IMR-90 (cell line): ENCODE measurements at regions not wholly inside any gene's neighbourhood (a gene's known extent, or its start where the extent isn't known, plus 50 kb on each side); places are given as distances from the start of the nearest gene placed in this dataset.

Experiments used
- ATAC-seq: fragments of 200-7000 bp; cut with Tn5 transposase; 2 replicates; pipeline ENCODE4 v1.9.1; 2020; ENCODE audit warnings: low read depth, mild to moderate bottlenecking, moderate library complexity
- BruUV-seq: library from RNA; stranded (reverse); fragments of 400-500 nt; replicated peaks from 2 replicates; lab custom pipeline; 2021; lab: Mats Ljungman, UMichigan
- CTCF ChIA-PET: fragments of 300-600 bp; formaldehyde crosslinking; extraction: SDS; loops from one replicate; lab custom pipeline; 2021; ENCODE audit warnings: antibody characterized with exemption; lab: Yijun Ruan, JAX
- POLR2A ChIA-PET: fragments of 300-600 bp; sonication (Branson Sonifier 250); formaldehyde crosslinking; loops from one replicate; lab custom pipeline; 2022; ENCODE audit warnings: antibody characterized with exemption; ENCODE audit not compliant: unreplicated experiment; lab: Charles Lee
- DNase-seq: peaks from one replicate; pipeline ENCODE4 v3.0.0; 2013
- H2AFZ ChIP-seq: replicated peaks from 2 replicates; pipeline ENCODE3; 2013; ENCODE audit warnings: low read length, mild to moderate bottlenecking; ENCODE audit not compliant: poor library complexity
- H2AK5ac ChIP-seq: 2 replicates; pipeline ENCODE4 v1.6.1; 2013; ENCODE audit warnings: low read depth, low read length, inconsistent platforms
- H2AK9ac ChIP-seq: replicated peaks from 2 replicates; pipeline ENCODE3; 2013; ENCODE audit warnings: mild to moderate bottlenecking, low read depth, low read length, moderate library complexity; ENCODE audit not compliant: poor library complexity
- H2BK120ac ChIP-seq: 2 replicates; pipeline ENCODE4 v1.6.1; 2013; ENCODE audit warnings: low read depth, low read length, inconsistent platforms
- H2BK15ac ChIP-seq: 3 replicates; pipeline ENCODE4 v1.6.1; 2013; ENCODE audit warnings: low read depth, low read length, inconsistent platforms
- H2BK20ac ChIP-seq: 2 replicates; pipeline ENCODE4 v1.6.1; 2013; ENCODE audit warnings: low read depth, mild to moderate bottlenecking, inconsistent platforms, low read length, moderate library complexity
- H2BK5ac ChIP-seq: 2 replicates; pipeline ENCODE4 v1.6.1; 2013; ENCODE audit warnings: mild to moderate bottlenecking, low read depth, low read length, inconsistent platforms; ENCODE audit not compliant: poor library complexity, severe bottlenecking
- H3K14ac ChIP-seq: replicated peaks from 2 replicates; pipeline ENCODE4 v1.6.1; 2013; ENCODE audit warnings: low read depth, low read length, inconsistent platforms
- H3K18ac ChIP-seq: 2 replicates; pipeline ENCODE4 v1.6.1; 2013; ENCODE audit warnings: low read depth, low read length, control low read depth
- H3K23ac ChIP-seq: 2 replicates; pipeline ENCODE4 v1.6.1; 2013; ENCODE audit warnings: low read depth, low read length, inconsistent platforms
- H3K27ac ChIP-seq: 2 replicates; pipeline ENCODE4 v1.5.1; 2013; ENCODE audit warnings: mild to moderate bottlenecking, control low read depth, low read length; ENCODE audit not compliant: insufficient read depth
- H3K27me3 ChIP-seq: 2 replicates; pipeline ENCODE4 v1.6.1; 2013; ENCODE audit warnings: low read length; ENCODE audit not compliant: control insufficient read depth, insufficient read depth
- H3K36me3 ChIP-seq: 2 replicates; pipeline ENCODE4 v1.6.1; 2013; ENCODE audit warnings: low read length, mixed read lengths; ENCODE audit not compliant: control insufficient read depth, insufficient read depth
- H3K4ac ChIP-seq: 2 replicates; pipeline ENCODE4 v1.6.1; 2013; ENCODE audit warnings: low read depth, low read length, inconsistent platforms
- H3K4me1 ChIP-seq: 2 replicates; pipeline ENCODE4 v1.6.1; 2013; ENCODE audit warnings: low read length, mixed read lengths; ENCODE audit not compliant: control insufficient read depth, insufficient read depth
- H3K4me2 ChIP-seq: 2 replicates; pipeline ENCODE4 v1.6.1; 2013; ENCODE audit warnings: low read depth, mild to moderate bottlenecking, control low read depth, low read length, moderate library complexity
- H3K4me3 ChIP-seq: 2 replicates; pipeline ENCODE4 v1.5.1; 2013; ENCODE audit warnings: low read depth, mild to moderate bottlenecking, control low read depth, low read length, moderate library complexity; ENCODE audit not compliant: insufficient read depth
- H3K56ac ChIP-seq: 2 replicates; pipeline ENCODE4 v1.6.1; 2013; ENCODE audit warnings: low read length, inconsistent platforms; ENCODE audit not compliant: insufficient read depth; ENCODE audit errors: extremely low read depth
- H3K79me1 ChIP-seq, 2 experiments: 2 replicates each; pipeline ENCODE4 v1.6.1; 2013; ENCODE audit warnings: low read length in 2 of 2, inconsistent platforms in 1 of 2, low read depth in 1 of 2
- H3K9ac ChIP-seq: 2 replicates; pipeline ENCODE4 v1.6.1; 2013; ENCODE audit warnings: low read depth, low read length, control low read depth
- H3K9me1 ChIP-seq: 2 replicates; pipeline ENCODE4 v1.6.1; 2013; ENCODE audit warnings: low read length, inconsistent platforms; ENCODE audit not compliant: insufficient read depth
- H3K9me3 ChIP-seq: 2 replicates; pipeline ENCODE4 v1.6.1; 2013; ENCODE audit warnings: low read length; ENCODE audit not compliant: control insufficient read depth, insufficient read depth
- H4K20me1 ChIP-seq: 2 replicates; pipeline ENCODE4 v1.6.1; 2013; ENCODE audit warnings: low read length, inconsistent platforms; ENCODE audit not compliant: insufficient read depth
- H4K5ac ChIP-seq: 2 replicates; pipeline ENCODE4 v1.6.1; 2013; ENCODE audit warnings: mild to moderate bottlenecking, low read depth, low read length, control low read depth
- H4K8ac ChIP-seq, 2 experiments: 2 replicates each; pipeline ENCODE4 v1.6.1; 2013; ENCODE audit warnings: low read depth in 2 of 2, low read length in 2 of 2, control low read depth in 1 of 2, inconsistent platforms in 1 of 2
- H4K91ac ChIP-seq: 2 replicates; pipeline ENCODE4 v1.6.1; 2013; ENCODE audit warnings: low read depth, low read length, inconsistent platforms; ENCODE audit not compliant: insufficient read depth
- BHLHE40 ChIP-seq: fragments of 150-350 bp; IDR thresholded peaks from 2 replicates; pipeline ENCODE4 v1.6.1; 2016; ENCODE audit warnings: mild to moderate bottlenecking, low read depth, low read length
- CEBPB ChIP-seq: IDR thresholded peaks from 2 replicates; pipeline ENCODE4 v1.6.1; 2012; ENCODE audit warnings: low read depth, low read length, improper control_type of control experiment
- ELK1 ChIP-seq: fragments of 150-350 bp; IDR thresholded peaks from 2 replicates; pipeline ENCODE4 v1.6.1; 2016; ENCODE audit warnings: low read depth, mild to moderate bottlenecking, low read length, moderate library complexity, borderline replicate concordance
- FOS ChIP-seq: fragments of 150-350 bp; IDR thresholded peaks from 2 replicates; pipeline ENCODE4 v1.6.1; 2016; ENCODE audit warnings: low read depth, low read length
- MAZ ChIP-seq: IDR thresholded peaks from 2 replicates; pipeline ENCODE4 v1.6.1; 2012; ENCODE audit warnings: low read depth, mild to moderate bottlenecking, low read length, improper control_type of control experiment, moderate library complexity, borderline replicate concordance
- MXI1 ChIP-seq: IDR thresholded peaks from 2 replicates; pipeline ENCODE4 v1.6.1; 2012; ENCODE audit warnings: low read depth, mild to moderate bottlenecking, low read length, moderate library complexity, borderline replicate concordance
- POLR2A ChIP-seq: IDR thresholded peaks from 2 replicates; pipeline ENCODE4 v1.6.1; 2012; ENCODE audit warnings: mild to moderate bottlenecking, low read depth, low read length
- RAD21 ChIP-seq: IDR thresholded peaks from 2 replicates; pipeline ENCODE4 v1.6.1; 2012; ENCODE audit warnings: low read length, improper control_type of control experiment
- RCOR1 ChIP-seq: IDR thresholded peaks from 2 replicates; pipeline ENCODE4 v1.6.1; 2012; ENCODE audit warnings: mild to moderate bottlenecking, low read length, improper control_type of control experiment; ENCODE audit not compliant: insufficient replicate concordance
- RFX5 ChIP-seq: IDR thresholded peaks from 2 replicates; pipeline ENCODE4 v1.8.0; 2012; ENCODE audit warnings: low read depth, mild to moderate bottlenecking, low read length, moderate library complexity
- SMC3 ChIP-seq: fragments of 150-350 bp; IDR thresholded peaks from 2 replicates; pipeline ENCODE4 v1.6.1; 2016; ENCODE audit warnings: low read depth, mild to moderate bottlenecking, antibody characterized with exemption, low read length, moderate library complexity
- USF2 ChIP-seq: fragments of 150-350 bp; IDR thresholded peaks from 2 replicates; pipeline ENCODE4 v1.6.1; 2017; ENCODE audit warnings: mild to moderate bottlenecking, antibody characterized with exemption, low read length, low read depth
- WGBS, 2 experiments: methylation state at CpG; one replicate each; pipeline versions ENCODE4 v1.1.5 to v1.1.7; 2013; ENCODE audit warnings: missing lambda C conversion rate in 2 of 2; ENCODE audit not compliant: insufficient read length in 1 of 2; ENCODE audit errors: extremely low coverage in 2 of 2; 5-methylcytosine and 5-hydroxymethylcytosine counted together
- dilution Hi-C: fragments of 300-500 bp; cut with HindIII; formaldehyde crosslinking; loops from one replicate; pipeline ENCODE4 v1.14.3; 2018; ENCODE audit warnings: low sequenced_read_pairs; ENCODE audit not compliant: unreplicated experiment
- in situ Hi-C: fragments of 300-500 bp; cut with MboI; formaldehyde crosslinking; loops from 3 replicates; pipeline ENCODE4 v1.14.3; 2019; ENCODE audit warnings: low sequenced_read_pairs, inconsistent platforms, mixed read lengths
- intact Hi-C: fragments of 100-400 bp; cut with micrococcal nuclease; formaldehyde crosslinking; loops from 2 replicates; pipeline ENCODE4 v1.10.0; 2022

GRCh38 chr13:40352802-40353562 lies 313.5 kb downstream of the FOXO1 start:
- H2AK5ac ChIP-seq = no peak overlapping the region
- H3K79me1 ChIP-seq = no peaks in the 10 kb centered on the region
- no peaks in the 10 kb centered on the region for H4K20me1 ChIP-seq
- H3K4me3 ChIP-seq = no peak overlapping the region
- no TSS peak for BruUV-seq
- no peak overlapping the region for H3K23ac ChIP-seq
- no peak overlapping the region for H4K8ac ChIP-seq
- intact Hi-C loops = no loop called here
- H2BK5ac ChIP-seq = no peak overlapping the region
- H3K9ac ChIP-seq = no peak overlapping the region
- no peak overlapping the region for H3K56ac ChIP-seq
- H2AK9ac ChIP-seq = no peak overlapping the region
- DNase-seq (no peak), ATAC-seq (no peak)
- 44% methylated on average over 3 of the region's 6 CpGs; no CpG with 5 or more reads in 1 of the 2 experiments for WGBS, 2 experiments
- dilution Hi-C loops = no loop called here
- H3K18ac ChIP-seq = no peak overlapping the region
- no peak overlapping the region for H3K14ac ChIP-seq
- no peaks in the 10 kb centered on the region for H3K9me1 ChIP-seq
- no peak overlapping the region for H3K4me2 ChIP-seq
- no peaks in the 10 kb centered on the region for H3K36me3 ChIP-seq
- ChIA-PET CTCF (no interaction called here), POLR2A (no interaction called here)
- no peak overlapping the region for H2BK20ac ChIP-seq
- TF ChIP-seq RAD21 = no peak
- no peak for TF ChIP-seq MXI1
- TF ChIP-seq ELK1 = no peak
- TF ChIP-seq RCOR1 = no peak
- no peak for TF ChIP-seq FOS
- no peak for TF ChIP-seq BHLHE40
- TF ChIP-seq MAZ = no peak
- TF ChIP-seq RFX5 = no peak
- TF ChIP-seq SMC3 = no peak
- no peak for TF ChIP-seq POLR2A
- TF ChIP-seq CEBPB = no peak
- TF ChIP-seq USF2 = no peak
- H3K27me3 ChIP-seq = no peaks in the 10 kb centered on the region; the same call in 1 of the 2 replicates
- H3K4ac ChIP-seq = no peak overlapping the region
- H2AFZ ChIP-seq = no peak overlapping the region
- H2BK120ac ChIP-seq = no peak overlapping the region
- H3K27ac ChIP-seq = no peak overlapping the region
- H2BK15ac ChIP-seq = no peak overlapping the region
- H3K4me1 ChIP-seq = no peaks in the 10 kb centered on the region
- no peak overlapping the region for H4K5ac ChIP-seq
- H4K91ac ChIP-seq = no peak overlapping the region
- H3K9me3 ChIP-seq = no peaks in the 10 kb centered on the region
- in situ Hi-C loops = no loop called here
